CD14-positive monocyte (primary cell): ENCODE measurements at regions not wholly inside any gene's neighbourhood (a gene's known extent, or its start where the extent isn't known, plus 50 kb on each side); places are given as distances from the start of the nearest gene placed in this dataset.

ENCODE experiments used
- DNase-seq, 3 donors: peaks; one replicate each; pipeline ENCODE4 v3.0.0-alpha.2; 2011 to 2022
- H2AFZ ChIP-seq: 2 replicates; pipeline ENCODE4 v1.6.0; 2012; ENCODE audit warnings: mild to moderate bottlenecking, low read depth, low read length, inconsistent platforms; ENCODE audit not compliant: insufficient read depth, poor library complexity, severe bottlenecking
- H3K27ac ChIP-seq, 2 donors: 1 replicate in 1 of 2; 2 replicates in 1 of 2; pipeline ENCODE4 v1.5.1; 2012 to 2013; ENCODE audit warnings: low read length in 2 of 2, control low read depth in 1 of 2, inconsistent platforms in 1 of 2, low read depth in 1 of 2, mild to moderate bottlenecking in 1 of 2
- H3K27me3 ChIP-seq, 2 donors: one replicate each; pipeline versions ENCODE4 v1.6.0 to v1.6.1; 2011 to 2013; ENCODE audit warnings: low read length in 2 of 2; ENCODE audit not compliant: control insufficient read depth in 2 of 2, insufficient read depth in 2 of 2
- H3K36me3 ChIP-seq, 2 donors: replicated peaks in 1 of 2; 1 replicate in 1 of 2; 2 replicates in 1 of 2; pipeline versions ENCODE4 v1.5.1 to v1.6.1; 2012 to 2013; ENCODE audit warnings: low read length in 2 of 2, control low read depth in 1 of 2, inconsistent platforms in 1 of 2, mild to moderate bottlenecking in 1 of 2; ENCODE audit not compliant: insufficient read depth in 2 of 2, control insufficient read depth in 1 of 2
- H3K4me1 ChIP-seq, 2 donors: 1 replicate in 1 of 2; 2 replicates in 1 of 2; pipeline versions ENCODE4 v1.5.1 to v1.6.1; 2012 to 2013; ENCODE audit warnings: low read length in 2 of 2, control low read depth in 1 of 2, inconsistent platforms in 1 of 2, mild to moderate bottlenecking in 1 of 2, moderate library complexity in 1 of 2; ENCODE audit not compliant: insufficient read depth in 2 of 2, control insufficient read depth in 1 of 2
- H3K4me2 ChIP-seq: replicated peaks from 2 replicates; pipeline ENCODE3; 2012; ENCODE audit warnings: low read length, moderate library complexity, mild to moderate bottlenecking; ENCODE audit not compliant: poor library complexity, severe bottlenecking; ENCODE audit errors: extremely low read depth
- H3K4me3 ChIP-seq, 3 experiments: fragments of 200-600 bp in 1 of 3; sonication (generic) in 1 of 3; replicated peaks in 1 of 3; 1 replicate in 2 of 3; 2 replicates in 1 of 3; pipeline ENCODE4 v1.5.1; 2011 to 2013; ENCODE audit warnings: low read length in 3 of 3, mild to moderate bottlenecking in 3 of 3, control low read depth in 2 of 3, low read depth in 2 of 3, inconsistent platforms in 1 of 3, moderate library complexity in 1 of 3
- H3K79me2 ChIP-seq: 2 replicates; pipeline ENCODE4 v1.6.0; 2012; ENCODE audit warnings: mild to moderate bottlenecking, control low read depth, inconsistent platforms, low read length, moderate library complexity; ENCODE audit not compliant: insufficient read depth
- H3K9ac ChIP-seq: 2 replicates; pipeline ENCODE4 v1.6.0; 2017; ENCODE audit warnings: low read length, mild to moderate bottlenecking; ENCODE audit not compliant: insufficient read depth, poor library complexity, severe bottlenecking
- H3K9me3 ChIP-seq, 2 donors: replicated peaks in 1 of 2; 1 replicate in 1 of 2; 2 replicates in 1 of 2; pipeline versions ENCODE4 v1.5.1 to v1.6.1; 2012 to 2013; ENCODE audit warnings: low read length in 2 of 2, control low read depth in 1 of 2; ENCODE audit not compliant: control insufficient read depth in 1 of 2, insufficient read depth in 1 of 2
- H4K20me1 ChIP-seq: 2 replicates; pipeline ENCODE4 v1.6.0; 2012; ENCODE audit warnings: mild to moderate bottlenecking, low read length, control low read depth, moderate library complexity; ENCODE audit not compliant: insufficient read depth
- H3K27ac Mint-ChIP-seq, 7 donors: one replicate each; pipeline ENCODE4 v1.8.0; 2020; ENCODE audit warnings: mild to moderate bottlenecking in 7 of 7, mixed read lengths in 7 of 7, moderate library complexity in 6 of 7, inconsistent platforms in 2 of 7
- H3K27me3 Mint-ChIP-seq, 3 donors: one replicate each; pipeline ENCODE4 v1.8.0; 2021 to 2022; ENCODE audit warnings: low read depth in 3 of 3, mild to moderate bottlenecking in 3 of 3, mixed read lengths in 3 of 3, moderate library complexity in 3 of 3, inconsistent platforms in 1 of 3
- H3K36me3 Mint-ChIP-seq, 2 donors: one replicate each; pipeline ENCODE4 v1.8.0; 2020; ENCODE audit warnings: mixed read lengths in 2 of 2, inconsistent platforms in 1 of 2, mild to moderate bottlenecking in 1 of 2
- H3K4me1 Mint-ChIP-seq: one replicate; pipeline ENCODE4 v1.8.0; 2020; ENCODE audit warnings: mild to moderate bottlenecking, mixed read lengths
- H3K4me3 Mint-ChIP-seq, 2 donors: one replicate each; pipeline ENCODE4 v1.8.0; 2020; ENCODE audit warnings: mild to moderate bottlenecking in 2 of 2, mixed read lengths in 2 of 2, moderate library complexity in 1 of 2
- H3K9me3 Mint-ChIP-seq, 7 donors: one replicate each; pipeline ENCODE4 v1.8.0; 2020 to 2022; ENCODE audit warnings: mixed read lengths in 7 of 7, mild to moderate bottlenecking in 6 of 7, moderate library complexity in 6 of 7, inconsistent platforms in 2 of 7
- WGBS: methylation state at CpG from one replicate; pipeline ENCODE4 v1.1.5; 2013; ENCODE audit warnings: missing lambda C conversion rate; ENCODE audit not compliant: insufficient coverage; 5-methylcytosine and 5-hydroxymethylcytosine counted together
- intact Hi-C, 2 donors: fragments of 100-400 bp; cut with micrococcal nuclease; formaldehyde crosslinking; loops; one replicate each; pipeline versions ENCODE4 v1.15.0 to v1.15.1; 2023
- TF ChIP-seq, protein P1 (sequence below): fragments of 200-600 bp; IDR thresholded peaks from one replicate; pipeline ENCODE4 v1.8.0; 2022; ENCODE audit warnings: antibody characterized with exemption, mild to moderate bottlenecking

DNA sequence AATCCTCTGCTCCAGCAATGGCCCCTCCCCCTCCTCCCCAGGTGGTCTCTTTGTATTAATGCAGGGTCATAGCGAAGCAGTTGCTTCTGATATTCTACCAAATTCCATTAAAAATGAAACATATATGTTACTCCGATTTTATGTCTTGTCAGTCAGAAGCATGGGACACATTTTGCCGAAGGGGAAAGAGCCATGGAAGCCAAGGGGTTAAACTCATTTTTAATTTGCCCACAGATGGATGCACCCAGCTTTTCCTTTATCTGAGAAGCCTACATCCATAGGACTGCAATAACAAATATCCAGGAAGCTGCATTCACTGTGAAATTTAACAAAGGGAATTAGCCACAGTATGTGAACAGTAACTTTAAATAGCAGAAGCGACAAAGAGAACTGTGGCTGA lies 688.2 kb downstream of the QKI start:
- Histone ChIP-seq H2AFZ (no peak overlapping the region), H3K4me2 (no peak overlapping the region), H3K79me2 (no peaks in the 10 kb centered on the region), H3K36me3 (no peaks in the 10 kb centered on the region), H3K27me3 (no peaks in the 10 kb centered on the region), H3K27ac (no peak overlapping the region), H3K9me3 (peaks cover 0 to 7% of the 10 kb centered on the region in 2 donors), H3K4me3 (no peak overlapping the region), H3K4me1 (no peaks in the 10 kb centered on the region), H3K9ac (no peak overlapping the region), H4K20me1 (no peaks in the 10 kb centered on the region)
- 71% methylated on average over 2 of the region's 4 CpGs for WGBS
- peaks cover 3 to 7% (median 5%) of the 10 kb centered on the region in 7 donors for H3K9me3 Mint-ChIP-seq
- H3K27ac Mint-ChIP-seq: no peak overlapping the region
- H3K4me3 Mint-ChIP-seq: no peak overlapping the region
- DNase-seq: no peak
- H3K36me3 Mint-ChIP-seq: no peaks in the 10 kb centered on the region
- TF ChIP-seq, protein P1, sequence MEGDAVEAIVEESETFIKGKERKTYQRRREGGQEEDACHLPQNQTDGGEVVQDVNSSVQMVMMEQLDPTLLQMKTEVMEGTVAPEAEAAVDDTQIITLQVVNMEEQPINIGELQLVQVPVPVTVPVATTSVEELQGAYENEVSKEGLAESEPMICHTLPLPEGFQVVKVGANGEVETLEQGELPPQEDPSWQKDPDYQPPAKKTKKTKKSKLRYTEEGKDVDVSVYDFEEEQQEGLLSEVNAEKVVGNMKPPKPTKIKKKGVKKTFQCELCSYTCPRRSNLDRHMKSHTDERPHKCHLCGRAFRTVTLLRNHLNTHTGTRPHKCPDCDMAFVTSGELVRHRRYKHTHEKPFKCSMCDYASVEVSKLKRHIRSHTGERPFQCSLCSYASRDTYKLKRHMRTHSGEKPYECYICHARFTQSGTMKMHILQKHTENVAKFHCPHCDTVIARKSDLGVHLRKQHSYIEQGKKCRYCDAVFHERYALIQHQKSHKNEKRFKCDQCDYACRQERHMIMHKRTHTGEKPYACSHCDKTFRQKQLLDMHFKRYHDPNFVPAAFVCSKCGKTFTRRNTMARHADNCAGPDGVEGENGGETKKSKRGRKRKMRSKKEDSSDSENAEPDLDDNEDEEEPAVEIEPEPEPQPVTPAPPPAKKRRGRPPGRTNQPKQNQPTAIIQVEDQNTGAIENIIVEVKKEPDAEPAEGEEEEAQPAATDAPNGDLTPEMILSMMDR: no peak
- H3K4me1 Mint-ChIP-seq: peaks cover 4% of the 10 kb centered on the region
- intact Hi-C loops: no loop called here
- peaks cover 5 to 13% (median 9%) of the 10 kb centered on the region in 3 donors for H3K27me3 Mint-ChIP-seq

DNA sequence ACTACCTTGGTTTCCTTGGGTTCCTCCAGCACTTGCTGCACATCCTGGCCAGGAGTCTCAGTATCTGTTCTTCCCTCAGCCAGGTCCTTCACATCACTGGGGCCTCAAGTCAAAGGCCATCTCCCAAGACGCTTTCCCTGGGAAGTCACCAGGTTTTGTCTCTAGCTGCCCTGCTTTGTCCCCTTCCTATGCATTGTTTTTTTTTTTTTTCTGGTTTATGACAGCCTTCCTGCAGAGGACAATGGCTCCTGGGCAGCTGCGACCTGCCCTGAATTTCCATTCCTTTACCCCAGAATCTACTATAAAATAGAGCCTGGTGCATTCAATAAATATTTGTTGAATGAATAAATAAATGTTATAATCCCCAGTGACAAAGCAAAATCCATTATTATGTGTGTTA lies 687.3 kb downstream of the QKI start:
- Mint-ChIP-seq H3K9me3 (peaks cover 4 to 12% (median 8%) of the 10 kb centered on the region in 7 donors), H3K4me1 (peaks cover 5% of the 10 kb centered on the region), H3K27me3 (peaks cover 4 to 11% (median 6%) of the 10 kb centered on the region in 3 donors), H3K36me3 (no peaks in the 10 kb centered on the region), H3K27ac (peak overlapping the region in 2 of 7 donors; percentile 30 to 63), H3K4me3 (no peak overlapping the region)
- H3K27ac ChIP-seq: no peak overlapping the region
- no peak for DNase-seq
- WGBS: 100% methylated on average over 1 of the region's 2 CpGs
- no peaks in the 10 kb centered on the region for H4K20me1 ChIP-seq
- no peak overlapping the region for H2AFZ ChIP-seq
- H3K9me3 ChIP-seq: peaks cover 0 to 13% of the 10 kb centered on the region in 2 donors
- intact Hi-C loops: no loop called here
- no peaks in the 10 kb centered on the region for H3K36me3 ChIP-seq
- no peaks in the 10 kb centered on the region for H3K27me3 ChIP-seq
- TF ChIP-seq, protein P1: no peak
- H3K4me1 ChIP-seq: no peaks in the 10 kb centered on the region
- no peak overlapping the region for H3K9ac ChIP-seq
- H3K4me3 ChIP-seq: no peak overlapping the region
- H3K4me2 ChIP-seq: no peak overlapping the region
- H3K79me2 ChIP-seq: no peaks in the 10 kb centered on the region
